ENCODE measurements at regions not wholly inside any gene's neighbourhood (a gene's known extent, or its start where the extent isn't known, plus 50 kb on each side); places are given as distances from the start of the nearest gene placed in this dataset.

DNA sequence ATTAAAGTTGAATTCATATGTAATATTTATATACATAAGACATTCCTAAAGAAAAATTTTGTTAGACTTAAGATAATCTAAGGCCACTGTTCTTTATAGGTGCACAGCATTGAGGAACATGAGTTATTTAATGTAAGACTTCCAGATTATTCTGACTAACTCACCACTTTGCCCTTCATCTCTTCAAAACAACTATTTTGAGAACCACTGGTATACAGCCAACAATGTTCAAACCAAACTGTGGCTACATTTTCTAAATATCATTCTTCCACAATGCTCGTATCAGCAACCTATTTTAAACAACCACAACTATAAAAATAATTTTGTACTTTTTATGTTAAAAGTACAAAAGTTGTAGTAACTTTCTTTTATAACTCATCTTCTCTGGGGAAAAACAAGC is 199.8 kb upstream of the ALCAM start:
- TF ChIP-seq, protein P1, sequence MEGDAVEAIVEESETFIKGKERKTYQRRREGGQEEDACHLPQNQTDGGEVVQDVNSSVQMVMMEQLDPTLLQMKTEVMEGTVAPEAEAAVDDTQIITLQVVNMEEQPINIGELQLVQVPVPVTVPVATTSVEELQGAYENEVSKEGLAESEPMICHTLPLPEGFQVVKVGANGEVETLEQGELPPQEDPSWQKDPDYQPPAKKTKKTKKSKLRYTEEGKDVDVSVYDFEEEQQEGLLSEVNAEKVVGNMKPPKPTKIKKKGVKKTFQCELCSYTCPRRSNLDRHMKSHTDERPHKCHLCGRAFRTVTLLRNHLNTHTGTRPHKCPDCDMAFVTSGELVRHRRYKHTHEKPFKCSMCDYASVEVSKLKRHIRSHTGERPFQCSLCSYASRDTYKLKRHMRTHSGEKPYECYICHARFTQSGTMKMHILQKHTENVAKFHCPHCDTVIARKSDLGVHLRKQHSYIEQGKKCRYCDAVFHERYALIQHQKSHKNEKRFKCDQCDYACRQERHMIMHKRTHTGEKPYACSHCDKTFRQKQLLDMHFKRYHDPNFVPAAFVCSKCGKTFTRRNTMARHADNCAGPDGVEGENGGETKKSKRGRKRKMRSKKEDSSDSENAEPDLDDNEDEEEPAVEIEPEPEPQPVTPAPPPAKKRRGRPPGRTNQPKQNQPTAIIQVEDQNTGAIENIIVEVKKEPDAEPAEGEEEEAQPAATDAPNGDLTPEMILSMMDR (IDR thresholded peaks at IDR 0.05; ENCODE audit: poor library complexity) = no peak
- TF ChIP-seq EZH2 (IDR thresholded peaks at IDR 0.05; ENCODE audit: borderline replicate concordance) (no peak), EZH2phosphoT487 (IDR thresholded peaks at IDR 0.05; ENCODE audit: low read depth, severe bottlenecking, unreplicated experiment) (no peak)
